Spleen (tissue), 11 donors: ENCODE measurements at regions not wholly inside any gene's neighbourhood (a gene's known extent, or its start where the extent isn't known, plus 50 kb on each side); places are given as distances from the start of the nearest gene placed in this dataset.
"Not testable (repeated sequence)": the region's sequence is repeated elsewhere in the genome, so short reads cannot be mapped to it uniquely, and the experiment has no call there.

Experiments used
- DNase-seq: peaks from one replicate; pipeline ENCODE4 v3.0.0-alpha.2; 2020
- H3K27ac ChIP-seq, 8 donors: fragments of 200-600 bp; sonication (generic) in 7 of 8; 1 replicate in 4 of 8; 2 replicates in 4 of 8; pipeline versions ENCODE4 v1.5.0 to v1.8.0; 2016 to 2021; ENCODE audit warnings: inconsistent platforms in 4 of 8, mild to moderate bottlenecking in 4 of 8, moderate library complexity in 1 of 8
- H3K27me3 ChIP-seq, 7 donors: fragments of 200-600 bp; sonication (generic) in 6 of 7; replicated peaks in 1 of 7; 1 replicate in 4 of 7; 2 replicates in 3 of 7; pipeline versions ENCODE4 v1.5.0 to v1.8.0; 2016 to 2021; ENCODE audit warnings: inconsistent platforms in 3 of 7, mild to moderate bottlenecking in 1 of 7
- H3K36me3 ChIP-seq, 6 donors: fragments of 200-600 bp; sonication (generic) in 5 of 6; 1 replicate in 4 of 6; 2 replicates in 2 of 6; pipeline versions ENCODE4 v1.5.0 to v1.8.0; 2016 to 2021; ENCODE audit warnings: inconsistent platforms in 2 of 6
- H3K4me1 ChIP-seq, 6 donors: fragments of 200-600 bp; sonication (generic) in 5 of 6; 1 replicate in 3 of 6; 2 replicates in 3 of 6; pipeline versions ENCODE4 v1.5.0 to v1.8.0; 2016 to 2021; ENCODE audit warnings: inconsistent platforms in 3 of 6
- H3K4me3 ChIP-seq, 8 donors: fragments of 200-600 bp; sonication (generic) in 7 of 8; 1 replicate in 4 of 8; 2 replicates in 4 of 8; pipeline versions ENCODE4 v1.5.0 to v1.8.0; 2016 to 2021; ENCODE audit warnings: inconsistent platforms in 4 of 8, mild to moderate bottlenecking in 4 of 8, moderate library complexity in 2 of 8
- H3K9me3 ChIP-seq, 8 donors: fragments of 200-600 bp; sonication (generic) in 7 of 8; 1 replicate in 4 of 8; 2 replicates in 4 of 8; pipeline versions ENCODE4 v1.5.0 to v1.8.0; 2016 to 2021; ENCODE audit warnings: inconsistent platforms in 4 of 8
- CTCF ChIP-seq, 11 experiments: fragments of 200-600 bp in 7 of 11; fragments of 450-650 bp in 4 of 11; sonication (generic) in 4 of 11; IDR thresholded peaks in 8 of 11; conservative IDR thresholded peaks in 3 of 11; 1 replicate in 7 of 11; 2 replicates in 4 of 11; pipeline versions ENCODE4 v1.4.0 to v1.8.0; 2016 to 2021; ENCODE audit warnings: antibody characterized with exemption in 11 of 11, inconsistent platforms in 4 of 11, mild to moderate bottlenecking in 1 of 11
- POLR2A ChIP-seq, 3 donors: fragments of 450-650 bp; IDR thresholded peaks; one replicate each; pipeline ENCODE4 v1.5.1; 2017; ENCODE audit warnings: antibody characterized with exemption in 3 of 3, mild to moderate bottlenecking in 1 of 3
- POLR2AphosphoS5 ChIP-seq, 3 donors: sonication (generic); formaldehyde crosslinking; IDR thresholded peaks; one replicate each; pipeline ENCODE4 v1.5.1; 2017; ENCODE audit warnings: antibody characterized with exemption in 3 of 3
- WGBS, 5 donors: extraction: QIAGEN DNeasy Blood & Tissue Kit in 3 of 5; methylation state at CpG; one replicate each; pipeline versions ENCODE4 v1.1.5 to v1.1.7; 2013 to 2018; 5-methylcytosine and 5-hydroxymethylcytosine counted together
- intact Hi-C: fragments of 100-400 bp; cut with DNase I; formaldehyde crosslinking; loops from one replicate; pipeline ENCODE4 v1.15.0; 2023; ENCODE audit warnings: low total_unique reads
- donor health status: healthy with polysubstance abuse.
- donor health status: DM: no; HTN: no; CAD: no; lungs with moderate emphysema.
- donor health status: DM: no; HTN: no; CAD: no.
- donor health status: Bipolar disorder and iron deficiency.
- donor health status: healthy.
- donor health status: DM: no; HTN: no; CAD: no.
- donor health status: DM: yes; HTN: yes; CAD: no.

- Histone ChIP-seq H3K36me3 (no peaks in the 10 kb centered on the region), H3K27me3 (peaks cover 0 to 48% (median 4%) of the 10 kb centered on the region in 7 donors), H3K4me3 (no peak overlapping the region), H3K4me1 (no peaks in the 10 kb centered on the region), H3K27ac (no peak overlapping the region), H3K9me3 (no peaks in the 10 kb centered on the region)
- intact Hi-C loops, result no loop called here
- no peak for DNase-seq
- TF ChIP-seq POLR2AphosphoS5 (IDR thresholded peaks at IDR 0.05) (no peak), CTCF (IDR thresholded peaks at IDR 0.05 in 8 of 11, conservative IDR thresholded peaks at IDR 0.05 in 3 of 11) (no peak), POLR2A (IDR thresholded peaks at IDR 0.05) (no peak)
- WGBS, 5 donors, result 54 to 81% (median 71%) methylated on average over 4 of the region's 4 CpGs
These were observed 230.7 kb upstream of the CCL2 start for GRCh38 chr17:34024386-34024785.

- no peak for DNase-seq
These were observed 230.1 kb upstream of the CCL2 start for GRCh38 chr17:34024806-34025551.

GRCh38 chr17:34030601-34031000, 224.5 kb upstream of the CCL2 start:
- intact Hi-C loops, DNase-seq, H3K4me3 ChIP-seq, H3K27ac ChIP-seq, H3K4me1 ChIP-seq, H3K36me3 ChIP-seq: not testable (repeated sequence)
- H3K27me3 ChIP-seq, result peaks cover 0 to 46% (median 0%) of the 10 kb centered on the region in 7 donors
- H3K9me3 ChIP-seq, result peaks cover 0 to 26% (median 18%) of the 10 kb centered on the region in 8 donors
- 72 to 82% (median 76%) methylated on average over 7 of the region's 7 CpGs for WGBS, 5 donors

More at GRCh38 chr17:34024806-34025551, 230.1 kb upstream of the CCL2 start:
- no peaks in the 10 kb centered on the region for H3K36me3 ChIP-seq
- peaks cover 0 to 54% (median 4%) of the 10 kb centered on the region in 7 donors for H3K27me3 ChIP-seq
- no peaks in the 10 kb centered on the region for H3K9me3 ChIP-seq
- TF ChIP-seq CTCF (IDR thresholded peaks at IDR 0.05 in 8 of 11, conservative IDR thresholded peaks at IDR 0.05 in 3 of 11) (no peak), POLR2AphosphoS5 (IDR thresholded peaks at IDR 0.05) (no peak), POLR2A (IDR thresholded peaks at IDR 0.05) (no peak)
- WGBS, 5 donors, result 25 to 70% (median 58%) methylated on average over 2 of the region's 2 CpGs
- intact Hi-C loops, result no loop called here
- no peaks in the 10 kb centered on the region for H3K4me1 ChIP-seq
- no peak overlapping the region for H3K27ac ChIP-seq
- H3K4me3 ChIP-seq, result no peak overlapping the region

- H3K4me3 ChIP-seq, DNase-seq, intact Hi-C loops: not testable (repeated sequence)
These were observed 222.8 kb upstream of the CCL2 start for GRCh38 chr17:34032305-34032704.

GRCh38 chr17:34038786-34039185, 216.3 kb upstream of the CCL2 start:
- H3K4me1 ChIP-seq, intact Hi-C loops, DNase-seq, H3K9me3 ChIP-seq, H3K36me3 ChIP-seq, H3K27ac ChIP-seq, H3K4me3 ChIP-seq: not testable (repeated sequence)
- peaks cover 0 to 24% (median 5%) of the 10 kb centered on the region in 7 donors for H3K27me3 ChIP-seq
- WGBS, 5 donors, result 66 to 83% (median 74%) methylated on average over 9 of the region's 9 CpGs

More at GRCh38 chr17:34032305-34032704, 222.8 kb upstream of the CCL2 start:
- Histone ChIP-seq H3K27me3 (peaks cover 0 to 33% (median 0%) of the 10 kb centered on the region in 7 donors), H3K9me3 (peaks cover 0 to 26% (median 18%) of the 10 kb centered on the region in 8 donors)
- H3K27ac ChIP-seq, H3K36me3 ChIP-seq, H3K4me1 ChIP-seq: not testable (repeated sequence)

- 81 to 87% (median 85%) methylated on average over 11 of the region's 11 CpGs for WGBS, 5 donors
- peaks cover 0 to 24% (median 5%) of the 10 kb centered on the region in 7 donors for H3K27me3 ChIP-seq
- H3K9me3 ChIP-seq, DNase-seq, H3K4me1 ChIP-seq, H3K36me3 ChIP-seq, H3K27ac ChIP-seq, intact Hi-C loops, H3K4me3 ChIP-seq: not testable (repeated sequence)
These were observed 215.9 kb upstream of the CCL2 start for GRCh38 chr17:34039213-34039612.

GRCh38 chr17:34039759-34040555, 215.1 kb upstream of the CCL2 start:
- intact Hi-C loops, H3K4me3 ChIP-seq, H3K27ac ChIP-seq, H3K9me3 ChIP-seq, H3K4me1 ChIP-seq, H3K36me3 ChIP-seq, DNase-seq: not testable (repeated sequence)
- 57 to 81% (median 61%) methylated on average over 19 to 69 of the region's 69 CpGs for WGBS, 5 donors
- peaks cover 0 to 24% (median 5%) of the 10 kb centered on the region in 7 donors for H3K27me3 ChIP-seq
